Pancreas (tissue), 10 donors: ENCODE measurements at regions not wholly inside any gene's neighbourhood (a gene's known extent, or its start where the extent isn't known, plus 50 kb on each side); places are given as distances from the start of the nearest gene placed in this dataset.

Experiments
- ATAC-seq, 4 donors: fragments of 200-7000 bp; cut with Tn5 transposase; one replicate each; pipeline versions ENCODE4 v1.8.0 to v1.9.1; 2020; ENCODE audit warnings: mild to moderate bottlenecking in 4 of 4, moderate library complexity in 4 of 4
- DNase-seq, 6 donors: peaks; one replicate each; pipeline ENCODE4 v3.0.0-alpha.2; 2020
- FAIRE-seq: peaks from 2 replicates; lab custom pipeline; 2012; peaks lifted over from hg19 to GRCh38; lab: Jason Lieb, UNC
- H3K27ac ChIP-seq, 4 donors: fragments of 200-600 bp; sonication (generic); 1 replicate in 3 of 4; 2 replicates in 1 of 4; pipeline versions ENCODE4 v1.5.0 to v1.8.0; 2020
- H3K27me3 ChIP-seq, 4 donors: fragments of 200-600 bp; one replicate each; pipeline ENCODE4 v1.8.0; 2021
- H3K36me3 ChIP-seq, 3 donors: fragments of 200-600 bp; sonication (generic) in 1 of 3; one replicate each; pipeline versions ENCODE4 v1.5.0 to v1.8.0; 2020 to 2021
- H3K4me1 ChIP-seq, 3 donors: fragments of 200-600 bp; one replicate each; pipeline ENCODE4 v1.8.0; 2021
- H3K4me3 ChIP-seq, 4 donors: fragments of 200-600 bp; sonication (generic) in 2 of 4; one replicate each; pipeline versions ENCODE4 v1.5.0 to v1.8.0; 2020 to 2021
- H3K9me3 ChIP-seq, 4 donors: fragments of 200-600 bp; one replicate each; pipeline ENCODE4 v1.8.0; 2021
- WGBS, 2 donors: extraction: QIAGEN DNeasy Blood & Tissue Kit; methylation state at CpG; one replicate each; pipeline ENCODE4 v1.1.7; 2013; 5-methylcytosine and 5-hydroxymethylcytosine counted together
- intact Hi-C, 3 donors: fragments of 100-400 bp; cut with DNase I; formaldehyde crosslinking; loops; one replicate each; pipeline versions ENCODE4 v1.11.1 to v1.14.2; 2022
- TF ChIP-seq, protein P1 (sequence below), 4 donors: fragments of 200-600 bp; sonication (generic) in 3 of 4; IDR thresholded peaks; one replicate each; pipeline versions ENCODE4 v1.5.0 to v1.8.0; 2021; ENCODE audit warnings: antibody characterized with exemption in 4 of 4
- donor health status: healthy with polysubstance abuse.
- donor health status: DM: no; HTN: no; CAD: no; lungs with moderate emphysema.
- donor health status: DM: no; HTN: no; CAD: no.
- donor health status: control.
- donor health status: control.
- donor health status: Bipolar disorder and iron deficiency.
- donor health status: DM: yes; HTN: yes; CAD: no.
- donor health status: DM: no; HTN: no; CAD: no.
- donor health status: DM: no; HTN: no; CAD: no.
- donor health status: DM: yes; HTN: yes; CAD: no.

DNA sequence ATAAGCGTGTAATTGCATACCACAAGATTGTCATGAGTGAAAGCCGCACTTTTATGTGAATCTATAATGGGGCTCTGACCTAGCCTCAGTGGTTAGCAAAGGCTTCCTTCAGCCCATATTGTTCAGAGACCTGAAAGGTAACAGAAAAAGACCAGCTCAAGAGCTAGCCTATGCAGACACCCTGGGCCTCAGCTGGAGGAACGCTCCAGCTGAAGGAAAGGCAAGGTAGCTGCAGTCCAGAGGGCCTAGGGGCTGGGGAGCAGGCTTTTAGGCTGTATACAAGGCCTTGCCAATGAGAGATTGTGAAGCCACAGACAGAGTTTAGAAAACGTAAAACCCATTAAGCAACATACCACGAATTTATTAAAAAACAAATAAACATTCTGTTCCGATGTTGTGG, 246.6 kb upstream of the GHITM start:
- intact Hi-C loops: no loop called here
- TF ChIP-seq, protein P1, sequence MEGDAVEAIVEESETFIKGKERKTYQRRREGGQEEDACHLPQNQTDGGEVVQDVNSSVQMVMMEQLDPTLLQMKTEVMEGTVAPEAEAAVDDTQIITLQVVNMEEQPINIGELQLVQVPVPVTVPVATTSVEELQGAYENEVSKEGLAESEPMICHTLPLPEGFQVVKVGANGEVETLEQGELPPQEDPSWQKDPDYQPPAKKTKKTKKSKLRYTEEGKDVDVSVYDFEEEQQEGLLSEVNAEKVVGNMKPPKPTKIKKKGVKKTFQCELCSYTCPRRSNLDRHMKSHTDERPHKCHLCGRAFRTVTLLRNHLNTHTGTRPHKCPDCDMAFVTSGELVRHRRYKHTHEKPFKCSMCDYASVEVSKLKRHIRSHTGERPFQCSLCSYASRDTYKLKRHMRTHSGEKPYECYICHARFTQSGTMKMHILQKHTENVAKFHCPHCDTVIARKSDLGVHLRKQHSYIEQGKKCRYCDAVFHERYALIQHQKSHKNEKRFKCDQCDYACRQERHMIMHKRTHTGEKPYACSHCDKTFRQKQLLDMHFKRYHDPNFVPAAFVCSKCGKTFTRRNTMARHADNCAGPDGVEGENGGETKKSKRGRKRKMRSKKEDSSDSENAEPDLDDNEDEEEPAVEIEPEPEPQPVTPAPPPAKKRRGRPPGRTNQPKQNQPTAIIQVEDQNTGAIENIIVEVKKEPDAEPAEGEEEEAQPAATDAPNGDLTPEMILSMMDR (IDR thresholded peaks at IDR 0.05): no peak
- H3K4me1 ChIP-seq: no peaks in the 10 kb centered on the region
- 75 to 87% methylated on average over 6 of the region's 6 CpGs for WGBS, 2 donors
- DNase-seq (no peak), ATAC-seq (no peak), FAIRE-seq (no peak)
- H3K9me3 ChIP-seq: no peaks in the 10 kb centered on the region
- no peaks in the 10 kb centered on the region for H3K36me3 ChIP-seq
- H3K27ac ChIP-seq: no peak overlapping the region
- H3K4me3 ChIP-seq: no peak overlapping the region
- no peaks in the 10 kb centered on the region for H3K27me3 ChIP-seq

GRCh38 chr10:83896219-83896618, 243.1 kb upstream of the GHITM start:
- H3K27me3 ChIP-seq: no peaks in the 10 kb centered on the region
- H3K4me1 ChIP-seq: no peaks in the 10 kb centered on the region
- no peak overlapping the region for H3K27ac ChIP-seq
- DNase-seq: no peak
- H3K36me3 ChIP-seq: no peaks in the 10 kb centered on the region
- H3K4me3 ChIP-seq: no peak overlapping the region
- TF ChIP-seq, protein P1 (IDR thresholded peaks at IDR 0.05): no peak
- intact Hi-C loops: no loop called here
- no peak for FAIRE-seq
- H3K9me3 ChIP-seq: no peaks in the 10 kb centered on the region
- ATAC-seq: no peak
- 81 to 83% methylated on average over 6 of the region's 6 CpGs for WGBS, 2 donors

DNA sequence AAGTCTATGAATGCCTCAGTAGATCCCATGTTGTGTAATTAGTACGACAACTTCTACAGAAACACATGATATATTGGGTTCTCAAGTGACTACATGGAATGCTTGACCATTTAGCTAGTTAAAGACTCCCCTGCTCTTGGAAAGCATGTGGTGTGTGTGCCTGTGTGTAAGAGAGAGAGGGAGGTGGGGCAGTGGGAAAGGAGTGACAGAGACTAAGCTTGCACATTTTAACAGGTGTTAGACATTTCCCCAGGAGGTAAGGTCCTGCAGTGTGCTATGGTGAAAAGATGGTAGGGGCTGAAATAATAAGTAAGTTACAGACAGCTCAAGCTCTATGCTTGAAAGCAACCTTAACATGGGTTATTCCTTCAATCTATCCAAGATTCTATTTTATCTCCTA, 241.7 kb upstream of the GHITM start:
- FAIRE-seq: no peak

DNA sequence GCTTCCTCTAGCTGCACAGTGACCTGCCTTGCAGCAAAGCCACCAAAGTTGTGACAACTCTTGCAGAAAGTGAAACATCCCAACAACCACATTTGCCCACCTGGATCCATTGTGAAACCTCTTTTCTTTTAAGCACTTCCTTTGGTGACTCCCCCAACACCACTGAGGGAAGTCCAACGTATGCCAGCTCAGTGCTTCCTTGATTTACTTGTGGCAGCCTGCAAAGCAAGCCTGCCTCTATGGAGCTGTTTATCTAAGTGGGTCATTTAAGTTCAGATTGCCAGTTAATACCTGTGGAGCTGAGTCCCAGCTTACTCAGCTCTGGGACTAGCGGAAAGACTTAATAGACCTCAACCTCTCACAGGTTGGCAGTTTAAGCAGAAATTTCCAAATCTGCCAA, 230.8 kb upstream of the GHITM start:
- ATAC-seq: no peak
- FAIRE-seq: no peak
- TF ChIP-seq, protein P1 (IDR thresholded peaks at IDR 0.05): no peak
- H3K4me3 ChIP-seq: no peak overlapping the region
- WGBS, 2 donors: 53 to 60% methylated on average over 2 of the region's 2 CpGs
- H3K36me3 ChIP-seq: no peaks in the 10 kb centered on the region
- no peak overlapping the region for H3K27ac ChIP-seq
- H3K27me3 ChIP-seq: no peaks in the 10 kb centered on the region
- no peaks in the 10 kb centered on the region for H3K9me3 ChIP-seq
- H3K4me1 ChIP-seq: no peaks in the 10 kb centered on the region
- intact Hi-C loops: no loop called here
- DNase-seq: no peak

More for the DNA sequence above, 241.7 kb upstream of the GHITM start:
- no peak overlapping the region for H3K27ac ChIP-seq
- H3K36me3 ChIP-seq: no peaks in the 10 kb centered on the region
- no peaks in the 10 kb centered on the region for H3K4me1 ChIP-seq
- DNase-seq: no peak
- no peak overlapping the region for H3K4me3 ChIP-seq
- no peaks in the 10 kb centered on the region for H3K9me3 ChIP-seq
- intact Hi-C loops: no loop called here
- no peak for ATAC-seq
- WGBS, 2 donors: 25 to 27% methylated on average over 1 of the region's 1 CpG
- no peaks in the 10 kb centered on the region for H3K27me3 ChIP-seq
- TF ChIP-seq, protein P1 (IDR thresholded peaks at IDR 0.05): no peak

- no peak for ATAC-seq
- TF ChIP-seq, protein P1 (IDR thresholded peaks at IDR 0.05): no peak
- Histone ChIP-seq H3K9me3 (no peaks in the 10 kb centered on the region), H3K36me3 (no peaks in the 10 kb centered on the region), H3K27ac (no peak overlapping the region), H3K4me3 (no peak overlapping the region), H3K4me1 (no peaks in the 10 kb centered on the region), H3K27me3 (no peaks in the 10 kb centered on the region)
- WGBS, 2 donors: 28 to 30% methylated on average over 7 of the region's 7 CpGs
- intact Hi-C loops: no loop called here
- no peak for FAIRE-seq
- DNase-seq: no peak
Measured at GRCh38 chr10:83909001-83909400, 230.3 kb upstream of the GHITM start.
